Spleen (tissue), 11 donors: ENCODE measurements at regions not wholly inside any gene's neighbourhood (a gene's known extent, or its start where the extent isn't known, plus 50 kb on each side); places are given as distances from the start of the nearest gene placed in this dataset.

Experiments used
- DNase-seq: peaks from one replicate; pipeline ENCODE4 v3.0.0-alpha.2; 2020
- H3K27ac ChIP-seq, 8 donors: fragments of 200-600 bp; sonication (generic) in 7 of 8; 1 replicate in 4 of 8; 2 replicates in 4 of 8; pipeline versions ENCODE4 v1.5.0 to v1.8.0; 2016 to 2021; ENCODE audit warnings: inconsistent platforms in 4 of 8, mild to moderate bottlenecking in 4 of 8, moderate library complexity in 1 of 8
- H3K27me3 ChIP-seq, 7 donors: fragments of 200-600 bp; sonication (generic) in 6 of 7; replicated peaks in 1 of 7; 1 replicate in 4 of 7; 2 replicates in 3 of 7; pipeline versions ENCODE4 v1.5.0 to v1.8.0; 2016 to 2021; ENCODE audit warnings: inconsistent platforms in 3 of 7, mild to moderate bottlenecking in 1 of 7
- H3K36me3 ChIP-seq, 6 donors: fragments of 200-600 bp; sonication (generic) in 5 of 6; 1 replicate in 4 of 6; 2 replicates in 2 of 6; pipeline versions ENCODE4 v1.5.0 to v1.8.0; 2016 to 2021; ENCODE audit warnings: inconsistent platforms in 2 of 6
- H3K4me1 ChIP-seq, 6 donors: fragments of 200-600 bp; sonication (generic) in 5 of 6; 1 replicate in 3 of 6; 2 replicates in 3 of 6; pipeline versions ENCODE4 v1.5.0 to v1.8.0; 2016 to 2021; ENCODE audit warnings: inconsistent platforms in 3 of 6
- H3K4me3 ChIP-seq, 8 donors: fragments of 200-600 bp; sonication (generic) in 7 of 8; 1 replicate in 4 of 8; 2 replicates in 4 of 8; pipeline versions ENCODE4 v1.5.0 to v1.8.0; 2016 to 2021; ENCODE audit warnings: inconsistent platforms in 4 of 8, mild to moderate bottlenecking in 4 of 8, moderate library complexity in 2 of 8
- H3K9me3 ChIP-seq, 8 donors: fragments of 200-600 bp; sonication (generic) in 7 of 8; 1 replicate in 4 of 8; 2 replicates in 4 of 8; pipeline versions ENCODE4 v1.5.0 to v1.8.0; 2016 to 2021; ENCODE audit warnings: inconsistent platforms in 4 of 8
- POLR2A ChIP-seq, 3 donors: fragments of 450-650 bp; IDR thresholded peaks; one replicate each; pipeline ENCODE4 v1.5.1; 2017; ENCODE audit warnings: antibody characterized with exemption in 3 of 3, mild to moderate bottlenecking in 1 of 3
- POLR2AphosphoS5 ChIP-seq, 3 donors: sonication (generic); formaldehyde crosslinking; IDR thresholded peaks; one replicate each; pipeline ENCODE4 v1.5.1; 2017; ENCODE audit warnings: antibody characterized with exemption in 3 of 3
- WGBS, 5 donors: extraction: QIAGEN DNeasy Blood & Tissue Kit in 3 of 5; methylation state at CpG; one replicate each; pipeline versions ENCODE4 v1.1.5 to v1.1.7; 2013 to 2018; 5-methylcytosine and 5-hydroxymethylcytosine counted together
- intact Hi-C: fragments of 100-400 bp; cut with DNase I; formaldehyde crosslinking; loops from one replicate; pipeline ENCODE4 v1.15.0; 2023; ENCODE audit warnings: low total_unique reads
- TF ChIP-seq, protein P1 (sequence below), 11 experiments: fragments of 200-600 bp in 7 of 11; fragments of 450-650 bp in 4 of 11; sonication (generic) in 4 of 11; IDR thresholded peaks in 8 of 11; conservative IDR thresholded peaks in 3 of 11; 1 replicate in 7 of 11; 2 replicates in 4 of 11; pipeline versions ENCODE4 v1.4.0 to v1.8.0; 2016 to 2021; ENCODE audit warnings: antibody characterized with exemption in 11 of 11, inconsistent platforms in 4 of 11, mild to moderate bottlenecking in 1 of 11
- donor health status: healthy with polysubstance abuse.
- donor health status: DM: no; HTN: no; CAD: no; lungs with moderate emphysema.
- donor health status: DM: no; HTN: no; CAD: no.
- donor health status: Bipolar disorder and iron deficiency.
- donor health status: healthy.
- donor health status: DM: no; HTN: no; CAD: no.
- donor health status: DM: yes; HTN: yes; CAD: no.

DNA sequence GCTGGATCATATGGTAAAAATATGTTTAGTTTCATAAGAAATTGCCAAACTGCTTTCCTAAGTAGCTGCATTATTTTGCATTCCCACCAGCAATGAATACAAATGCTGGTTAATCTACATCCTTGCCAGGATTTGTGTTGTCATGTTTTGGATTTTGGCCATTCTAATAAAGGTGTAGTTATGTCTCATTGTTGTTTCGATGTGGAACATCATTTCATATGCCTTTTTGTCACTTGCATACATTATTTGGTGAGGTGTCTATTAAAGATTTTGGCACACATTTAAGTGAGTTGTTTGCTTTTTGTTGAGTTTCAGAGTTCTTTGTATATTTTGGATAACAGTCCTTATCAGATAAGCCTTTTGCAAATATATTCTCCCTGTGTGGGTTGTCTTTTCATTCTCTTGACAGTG lies 299.2 kb upstream of the TFPI start:
- no peak overlapping the region for H3K4me3 ChIP-seq
- H3K27me3 ChIP-seq = no peaks in the 10 kb centered on the region
- DNase-seq = no peak
- H3K27ac ChIP-seq = no peak overlapping the region
- H3K4me1 ChIP-seq = no peaks in the 10 kb centered on the region
- no peaks in the 10 kb centered on the region for H3K9me3 ChIP-seq
- intact Hi-C loops = no loop called here
- WGBS, 5 donors = 70 to 97% (median 91%) methylated on average over 1 of the region's 1 CpG
- no peak for TF ChIP-seq POLR2AphosphoS5 (IDR thresholded peaks at IDR 0.05)
- no peak for TF ChIP-seq POLR2A (IDR thresholded peaks at IDR 0.05)
- TF ChIP-seq, protein P1, sequence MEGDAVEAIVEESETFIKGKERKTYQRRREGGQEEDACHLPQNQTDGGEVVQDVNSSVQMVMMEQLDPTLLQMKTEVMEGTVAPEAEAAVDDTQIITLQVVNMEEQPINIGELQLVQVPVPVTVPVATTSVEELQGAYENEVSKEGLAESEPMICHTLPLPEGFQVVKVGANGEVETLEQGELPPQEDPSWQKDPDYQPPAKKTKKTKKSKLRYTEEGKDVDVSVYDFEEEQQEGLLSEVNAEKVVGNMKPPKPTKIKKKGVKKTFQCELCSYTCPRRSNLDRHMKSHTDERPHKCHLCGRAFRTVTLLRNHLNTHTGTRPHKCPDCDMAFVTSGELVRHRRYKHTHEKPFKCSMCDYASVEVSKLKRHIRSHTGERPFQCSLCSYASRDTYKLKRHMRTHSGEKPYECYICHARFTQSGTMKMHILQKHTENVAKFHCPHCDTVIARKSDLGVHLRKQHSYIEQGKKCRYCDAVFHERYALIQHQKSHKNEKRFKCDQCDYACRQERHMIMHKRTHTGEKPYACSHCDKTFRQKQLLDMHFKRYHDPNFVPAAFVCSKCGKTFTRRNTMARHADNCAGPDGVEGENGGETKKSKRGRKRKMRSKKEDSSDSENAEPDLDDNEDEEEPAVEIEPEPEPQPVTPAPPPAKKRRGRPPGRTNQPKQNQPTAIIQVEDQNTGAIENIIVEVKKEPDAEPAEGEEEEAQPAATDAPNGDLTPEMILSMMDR (IDR thresholded peaks at IDR 0.05 in 8 of 11, conservative IDR thresholded peaks at IDR 0.05 in 3 of 11) = no peak
- H3K36me3 ChIP-seq = no peaks in the 10 kb centered on the region

DNA sequence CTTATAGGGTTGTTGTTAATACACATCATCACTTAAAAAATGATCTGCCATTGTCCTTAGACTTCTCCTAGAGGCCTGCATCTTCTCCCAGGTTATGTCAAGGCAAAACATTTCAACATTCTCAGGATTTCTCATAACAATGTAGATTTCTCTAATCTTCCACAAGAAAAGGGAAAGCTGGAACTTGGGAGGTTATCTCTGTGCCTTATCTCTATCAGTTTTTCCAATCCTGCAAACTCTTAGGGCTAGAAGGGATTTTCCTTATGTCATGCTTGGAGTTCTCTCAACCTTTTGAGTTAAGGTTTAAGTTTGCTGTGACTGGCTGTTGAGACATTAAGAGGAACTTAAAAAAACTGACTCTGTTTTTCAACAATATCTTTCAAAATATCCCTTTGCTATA lies 300.6 kb upstream of the TFPI start:
- TF ChIP-seq POLR2AphosphoS5 (IDR thresholded peaks at IDR 0.05) = no peak
- TF ChIP-seq, protein P1 (IDR thresholded peaks at IDR 0.05 in 8 of 11, conservative IDR thresholded peaks at IDR 0.05 in 3 of 11) = no peak
- no peaks in the 10 kb centered on the region for H3K9me3 ChIP-seq
- H3K27me3 ChIP-seq = no peaks in the 10 kb centered on the region
- no peaks in the 10 kb centered on the region for H3K4me1 ChIP-seq
- H3K36me3 ChIP-seq = no peaks in the 10 kb centered on the region
- no peak overlapping the region for H3K27ac ChIP-seq
- intact Hi-C loops = no loop called here
- H3K4me3 ChIP-seq = no peak overlapping the region
- DNase-seq = no peak

DNA sequence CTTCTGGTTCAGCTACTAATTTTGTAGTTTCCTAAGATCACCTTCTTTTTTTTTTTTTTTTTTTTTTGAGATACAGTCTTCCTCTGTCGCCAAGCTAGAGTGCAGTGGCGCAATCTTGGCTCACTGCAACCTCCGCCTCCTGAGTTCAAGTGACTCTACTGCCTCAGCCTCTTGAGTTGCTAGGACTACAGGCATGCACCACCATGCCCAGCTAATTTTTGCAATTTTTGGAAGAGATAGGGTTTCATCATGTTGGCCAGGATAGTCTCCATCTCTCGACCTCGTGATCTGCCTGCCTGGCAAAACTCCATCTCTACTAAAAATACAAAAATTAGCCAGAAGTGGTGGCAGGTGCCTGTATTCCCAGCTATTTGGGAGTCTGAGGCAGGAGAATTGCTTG lies 301.5 kb upstream of the TFPI start:
- Histone ChIP-seq H3K27ac (no peak overlapping the region), H3K9me3 (no peaks in the 10 kb centered on the region), H3K4me1 (no peaks in the 10 kb centered on the region), H3K36me3 (no peaks in the 10 kb centered on the region), H3K4me3 (no peak overlapping the region), H3K27me3 (no peaks in the 10 kb centered on the region)
- TF ChIP-seq, protein P1 (IDR thresholded peaks at IDR 0.05 in 8 of 11, conservative IDR thresholded peaks at IDR 0.05 in 3 of 11) = no peak
- no peak for TF ChIP-seq POLR2AphosphoS5 (IDR thresholded peaks at IDR 0.05)
- TF ChIP-seq POLR2A (IDR thresholded peaks at IDR 0.05) = no peak
- intact Hi-C loops = no loop called here
- 87 to 96% (median 94%) methylated on average over 5 of the region's 5 CpGs for WGBS, 5 donors
- DNase-seq = no peak

DNA sequence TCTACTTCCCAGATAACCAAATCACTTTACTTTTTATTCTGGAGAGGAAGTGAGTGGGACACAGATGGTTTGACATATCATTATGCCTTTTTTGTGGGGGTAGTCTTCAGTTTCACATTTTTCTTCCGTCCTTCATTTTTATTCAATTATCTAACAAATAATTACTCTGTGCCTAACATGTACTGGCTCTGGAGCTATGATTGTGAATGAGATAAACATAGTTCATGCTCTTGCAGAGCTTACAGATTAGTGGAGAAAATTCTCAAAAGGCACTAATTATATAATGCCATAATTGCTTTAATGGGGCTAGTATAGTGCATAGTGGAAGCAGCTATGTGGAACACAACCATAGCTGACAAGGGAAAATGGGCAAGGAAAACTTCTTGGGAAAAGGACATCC lies 303.6 kb upstream of the TFPI start:
- no peak overlapping the region for H3K4me3 ChIP-seq
- 82 to 96% (median 90%) methylated on average over 1 of the region's 1 CpG for WGBS, 5 donors
- no peak for TF ChIP-seq POLR2AphosphoS5 (IDR thresholded peaks at IDR 0.05)
- no peak for TF ChIP-seq POLR2A (IDR thresholded peaks at IDR 0.05)
- TF ChIP-seq, protein P1 (IDR thresholded peaks at IDR 0.05 in 8 of 11, conservative IDR thresholded peaks at IDR 0.05 in 3 of 11) = no peak
- no peaks in the 10 kb centered on the region for H3K9me3 ChIP-seq
- no peaks in the 10 kb centered on the region for H3K27me3 ChIP-seq
- no peak for DNase-seq
- H3K4me1 ChIP-seq = no peaks in the 10 kb centered on the region
- intact Hi-C loops = no loop called here
- H3K27ac ChIP-seq = no peak overlapping the region
- H3K36me3 ChIP-seq = no peaks in the 10 kb centered on the region
